H9 (cell line): ENCODE measurements at regions not wholly inside any gene's neighbourhood (a gene's known extent, or its start where the extent isn't known, plus 50 kb on each side); places are given as distances from the start of the nearest gene placed in this dataset.

Source experiments
- DNase-seq: peaks from one replicate; pipeline ENCODE4 v3.0.0-alpha.2; 2017
- H2AFZ ChIP-seq: one replicate; pipeline ENCODE4 v1.6.1; 2013; ENCODE audit warnings: mild to moderate bottlenecking, low read length, control low read depth, moderate library complexity
- H2AK5ac ChIP-seq: 2 replicates; pipeline ENCODE4 v1.6.1; 2013; ENCODE audit warnings: low read length, control low read depth, mixed read lengths; ENCODE audit not compliant: insufficient read length
- H2BK120ac ChIP-seq: one replicate; pipeline ENCODE4 v1.6.1; 2013; ENCODE audit warnings: low read depth, mild to moderate bottlenecking, low read length, control low read depth, inconsistent platforms; ENCODE audit not compliant: poor library complexity, severe bottlenecking
- H2BK12ac ChIP-seq: 2 replicates; pipeline ENCODE4 v1.6.1; 2013; ENCODE audit warnings: low read length, control low read depth, mixed read lengths, low read depth; ENCODE audit not compliant: insufficient read length
- H2BK15ac ChIP-seq: 2 replicates; pipeline ENCODE4 v1.6.1; 2013; ENCODE audit warnings: low read depth, low read length, control low read depth
- H2BK20ac ChIP-seq: one replicate; pipeline ENCODE4 v1.6.1; 2013; ENCODE audit warnings: low read depth, mild to moderate bottlenecking, low read length, control low read depth, inconsistent platforms; ENCODE audit not compliant: poor library complexity, severe bottlenecking
- H2BK5ac ChIP-seq: 2 replicates; pipeline ENCODE4 v1.6.1; 2013; ENCODE audit warnings: low read length, control low read depth, mixed read lengths; ENCODE audit not compliant: insufficient read length
- H3K14ac ChIP-seq: 2 replicates; pipeline ENCODE4 v1.6.1; 2013; ENCODE audit warnings: low read length, control low read depth; ENCODE audit not compliant: insufficient read depth
- H3K18ac ChIP-seq: 2 replicates; pipeline ENCODE4 v1.6.1; 2013; ENCODE audit warnings: low read depth, mild to moderate bottlenecking, mixed read lengths, low read length, control low read depth; ENCODE audit not compliant: insufficient read length
- H3K23ac ChIP-seq: 2 replicates; pipeline ENCODE4 v1.6.1; 2013; ENCODE audit warnings: low read length, control low read depth, mixed read lengths, low read depth; ENCODE audit not compliant: insufficient read length
- H3K23me2 ChIP-seq: 2 replicates; pipeline ENCODE4 v1.6.1; 2013; ENCODE audit warnings: low read depth, mild to moderate bottlenecking, mixed read lengths, low read length, control low read depth; ENCODE audit not compliant: insufficient read length, poor library complexity, severe bottlenecking
- H3K27ac ChIP-seq: 2 replicates; pipeline ENCODE4 v1.5.1; 2013; ENCODE audit warnings: low read length, control low read depth, mixed read lengths, low read depth; ENCODE audit not compliant: insufficient read length
- H3K27me3 ChIP-seq: 2 replicates; pipeline ENCODE4 v1.6.1; 2013; ENCODE audit warnings: low read length, control low read depth, inconsistent platforms; ENCODE audit not compliant: insufficient read depth
- H3K4ac ChIP-seq: 2 replicates; pipeline ENCODE4 v1.6.1; 2013; ENCODE audit warnings: low read depth, mild to moderate bottlenecking, control low read depth, inconsistent platforms, low read length, moderate library complexity
- H3K4me1 ChIP-seq: 2 replicates; pipeline ENCODE4 v1.6.1; 2013; ENCODE audit warnings: low read length, control low read depth, inconsistent platforms; ENCODE audit not compliant: insufficient read depth
- H3K4me2 ChIP-seq: 2 replicates; pipeline ENCODE4 v1.6.1; 2013; ENCODE audit warnings: low read length, control low read depth, mixed read lengths; ENCODE audit not compliant: insufficient read length, insufficient read depth
- H3K56ac ChIP-seq: 2 replicates; pipeline ENCODE4 v1.6.1; 2013; ENCODE audit warnings: low read depth, mild to moderate bottlenecking, mixed read lengths, low read length, control low read depth; ENCODE audit not compliant: insufficient read length
- H3K79me1 ChIP-seq: 2 replicates; pipeline ENCODE4 v1.6.1; 2013; ENCODE audit warnings: low read depth, mild to moderate bottlenecking, moderate library complexity, low read length, control low read depth, inconsistent platforms; ENCODE audit not compliant: insufficient read depth, poor library complexity, severe bottlenecking
- H3K79me2 ChIP-seq: 2 replicates; pipeline ENCODE4 v1.6.1; 2013; ENCODE audit warnings: low read length, control low read depth, inconsistent platforms; ENCODE audit not compliant: insufficient read depth
- H3K9ac ChIP-seq: 2 replicates; pipeline ENCODE4 v1.6.1; 2013; ENCODE audit warnings: low read length, control low read depth, mixed read lengths; ENCODE audit not compliant: insufficient read length; ENCODE audit errors: extremely low read depth
- H3K9me3 ChIP-seq: one replicate; pipeline ENCODE4 v1.6.1; 2013; ENCODE audit warnings: low read depth, low read length, inconsistent platforms; ENCODE audit not compliant: control insufficient read depth
- H3T11ph ChIP-seq: one replicate; pipeline ENCODE4 v1.6.1; 2013; ENCODE audit warnings: mild to moderate bottlenecking, low read length, control low read depth, inconsistent platforms
- H4K20me1 ChIP-seq: one replicate; pipeline ENCODE4 v1.6.1; 2013; ENCODE audit not compliant: control insufficient read depth, insufficient read length, insufficient read depth
- H4K5ac ChIP-seq: 2 replicates; pipeline ENCODE4 v1.6.1; 2013; ENCODE audit warnings: low read depth, mild to moderate bottlenecking, mixed read lengths, low read length, control low read depth; ENCODE audit not compliant: insufficient read length
- H4K8ac ChIP-seq: replicated peaks from 2 replicates; pipeline ENCODE4 v1.6.1; 2013; ENCODE audit warnings: low read length, control low read depth, mixed read lengths, low read depth; ENCODE audit not compliant: insufficient read length
- H4K91ac ChIP-seq: 2 replicates; pipeline ENCODE4 v1.6.1; 2013; ENCODE audit warnings: low read depth, mild to moderate bottlenecking, moderate library complexity, mixed read lengths, low read length, control low read depth; ENCODE audit not compliant: insufficient read length
- H3K27ac Mint-ChIP-seq, 3 experiments: 2 replicates in 2 of 3; 3 replicates in 1 of 3; pipeline ENCODE4 v1.8.0; 2020 to 2021; ENCODE audit warnings: mixed read lengths in 3 of 3, mild to moderate bottlenecking in 1 of 3, moderate library complexity in 1 of 3
- H3K27me3 Mint-ChIP-seq: 2 replicates; pipeline ENCODE4 v1.8.0; 2021; ENCODE audit warnings: low read depth, mild to moderate bottlenecking, moderate library complexity, mixed read lengths
- H3K36me3 Mint-ChIP-seq, 3 experiments: 2 replicates in 2 of 3; 3 replicates in 1 of 3; pipeline ENCODE4 v1.8.0; 2020 to 2021; ENCODE audit warnings: low read depth in 3 of 3, mixed read lengths in 3 of 3; ENCODE audit not compliant: insufficient read depth in 1 of 3
- H3K4me1 Mint-ChIP-seq, 2 experiments: 2 replicates each; pipeline ENCODE4 v1.8.0; 2020; ENCODE audit warnings: mixed read lengths in 2 of 2
- H3K4me3 Mint-ChIP-seq, 2 experiments: 2 replicates in 1 of 2; 3 replicates in 1 of 2; pipeline ENCODE4 v1.8.0; 2020 to 2021; ENCODE audit warnings: mild to moderate bottlenecking in 2 of 2, mixed read lengths in 2 of 2, moderate library complexity in 1 of 2
- H3K9me3 Mint-ChIP-seq, 2 experiments: 2 replicates in 1 of 2; 3 replicates in 1 of 2; pipeline ENCODE4 v1.8.0; 2020; ENCODE audit warnings: mild to moderate bottlenecking in 2 of 2, mixed read lengths in 2 of 2, moderate library complexity in 1 of 2
- CTCF ChIP-seq: fragments of 200-600 bp; sonication (generic); conservative IDR thresholded peaks from 3 replicates; pipeline ENCODE4 v1.8.0; 2021; ENCODE audit warnings: antibody characterized with exemption, mild to moderate bottlenecking
- WGBS: extraction: QIAGEN DNeasy Blood & Tissue Kit; methylation state at CpG from one replicate; pipeline ENCODE4 v1.1.7; 2013; ENCODE audit warnings: missing lambda C conversion rate, low lambda C conversion rate, mixed read lengths; ENCODE audit not compliant: insufficient read length; ENCODE audit errors: extremely low coverage; 5-methylcytosine and 5-hydroxymethylcytosine counted together

- Mint-ChIP-seq H3K27ac (peak overlapping the region; percentile 93 to 96 (median 94)), H3K27me3 (no peaks in the 10 kb centered on the region), H3K9me3 (peaks cover 7 to 20% of the 10 kb centered on the region in 2 experiments; a peak in 4 of 5 replicates), H3K4me3 (no peak overlapping the region), H3K4me1 (peaks cover 34 to 37% of the 10 kb centered on the region in 2 experiments), H3K36me3 (peaks cover 2 to 16% (median 13%) of the 10 kb centered on the region in 3 experiments; a peak in 6 of 7 replicates)
- H2AK5ac ChIP-seq: no peak overlapping the region
- H3K56ac ChIP-seq: no peak overlapping the region
- H3T11ph ChIP-seq: no peak overlapping the region
- peak overlapping the region; percentile 17 for H3K27ac ChIP-seq
- no peak overlapping the region for H2BK15ac ChIP-seq
- no peak overlapping the region for H3K23ac ChIP-seq
- no peak overlapping the region for H3K18ac ChIP-seq
- H4K91ac ChIP-seq: no peak overlapping the region
- H3K4ac ChIP-seq: no peak overlapping the region
- H2BK12ac ChIP-seq: no peak overlapping the region
- H3K79me2 ChIP-seq: peaks cover 2% of the 10 kb centered on the region; the same call in 1 of the 2 replicates
- no peak overlapping the region for H3K4me2 ChIP-seq
- WGBS: no CpG with 5 or more reads among the region's 2 CpGs
- H4K5ac ChIP-seq: no peak overlapping the region
- no peak for DNase-seq
- no peaks in the 10 kb centered on the region for H3K79me1 ChIP-seq
- H3K4me1 ChIP-seq: peaks cover 4% of the 10 kb centered on the region; the same call in 1 of the 2 replicates
- H4K8ac ChIP-seq: no peak overlapping the region
- H3K9me3 ChIP-seq: no peaks in the 10 kb centered on the region
- TF ChIP-seq CTCF: no peak
- H4K20me1 ChIP-seq: no peaks in the 10 kb centered on the region
- no peaks in the 10 kb centered on the region for H3K23me2 ChIP-seq
- H2BK20ac ChIP-seq: no peak overlapping the region
- no peak overlapping the region for H2BK5ac ChIP-seq
- no peak overlapping the region for H2AFZ ChIP-seq
- no peak overlapping the region for H3K14ac ChIP-seq
- H2BK120ac ChIP-seq: no peak overlapping the region
- no peak overlapping the region for H3K9ac ChIP-seq
- H3K27me3 ChIP-seq: no peaks in the 10 kb centered on the region
These were observed 136.4 kb upstream of the IL12A start for GRCh38 chr3:159852266-159852665.
